Mesothelial cell of epicardium (in vitro differentiated cells): ENCODE measurements at regions not wholly inside any gene's neighbourhood (a gene's known extent, or its start where the extent isn't known, plus 50 kb on each side); places are given as distances from the start of the nearest gene placed in this dataset.

Experiments used
- DNase-seq, 2 experiments: peaks; one replicate each; pipeline ENCODE4 v3.0.0; 2021; ENCODE audit warnings: low spot score in 2 of 2; ENCODE audit not compliant: unreplicated experiment in 2 of 2
- H3K27ac Mint-ChIP-seq: 2 replicates; pipeline ENCODE4 v1.8.0; 2021; ENCODE audit warnings: mixed read lengths
- H3K27me3 Mint-ChIP-seq: 2 replicates; pipeline ENCODE4 v1.8.0; 2021; ENCODE audit warnings: low read depth, mixed read lengths
- H3K36me3 Mint-ChIP-seq: 2 replicates; pipeline ENCODE4 v1.8.0; 2021; ENCODE audit warnings: mixed read lengths
- H3K4me1 Mint-ChIP-seq: 2 replicates; pipeline ENCODE4 v1.8.0; 2021; ENCODE audit warnings: mixed read lengths
- H3K4me3 Mint-ChIP-seq: 2 replicates; pipeline ENCODE4 v1.8.0; 2021; ENCODE audit warnings: mild to moderate bottlenecking, moderate library complexity, mixed read lengths
- H3K9me3 Mint-ChIP-seq: 2 replicates; pipeline ENCODE4 v1.8.0; 2021; ENCODE audit warnings: mixed read lengths
- TF ChIP-seq, protein P1 (sequence below): fragments of 200-600 bp; sonication (generic); IDR thresholded peaks from one replicate; pipeline ENCODE4 v1.5.0; 2021; ENCODE audit warnings: antibody characterized with exemption; ENCODE audit not compliant: unreplicated experiment

DNA sequence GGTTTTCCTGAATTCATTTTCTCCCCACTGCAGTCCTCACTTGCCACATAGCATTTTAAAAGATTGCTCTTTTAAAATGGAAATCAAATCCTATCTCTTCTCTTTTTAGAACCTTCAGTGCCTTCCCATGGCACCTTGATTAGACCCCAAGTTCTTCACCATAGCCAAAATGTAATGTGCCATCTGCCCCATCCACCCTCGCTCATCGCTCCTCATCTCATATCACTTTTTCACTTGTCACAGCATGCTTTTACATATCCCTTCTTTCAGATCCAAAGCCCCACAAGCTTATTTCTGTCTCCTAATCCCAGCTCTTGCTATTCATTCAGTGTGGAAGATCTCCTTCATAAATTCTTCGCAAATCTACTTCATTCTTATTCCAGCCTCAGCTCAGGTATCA is 161.7 kb downstream of the CD47 start:
- TF ChIP-seq, protein P1, sequence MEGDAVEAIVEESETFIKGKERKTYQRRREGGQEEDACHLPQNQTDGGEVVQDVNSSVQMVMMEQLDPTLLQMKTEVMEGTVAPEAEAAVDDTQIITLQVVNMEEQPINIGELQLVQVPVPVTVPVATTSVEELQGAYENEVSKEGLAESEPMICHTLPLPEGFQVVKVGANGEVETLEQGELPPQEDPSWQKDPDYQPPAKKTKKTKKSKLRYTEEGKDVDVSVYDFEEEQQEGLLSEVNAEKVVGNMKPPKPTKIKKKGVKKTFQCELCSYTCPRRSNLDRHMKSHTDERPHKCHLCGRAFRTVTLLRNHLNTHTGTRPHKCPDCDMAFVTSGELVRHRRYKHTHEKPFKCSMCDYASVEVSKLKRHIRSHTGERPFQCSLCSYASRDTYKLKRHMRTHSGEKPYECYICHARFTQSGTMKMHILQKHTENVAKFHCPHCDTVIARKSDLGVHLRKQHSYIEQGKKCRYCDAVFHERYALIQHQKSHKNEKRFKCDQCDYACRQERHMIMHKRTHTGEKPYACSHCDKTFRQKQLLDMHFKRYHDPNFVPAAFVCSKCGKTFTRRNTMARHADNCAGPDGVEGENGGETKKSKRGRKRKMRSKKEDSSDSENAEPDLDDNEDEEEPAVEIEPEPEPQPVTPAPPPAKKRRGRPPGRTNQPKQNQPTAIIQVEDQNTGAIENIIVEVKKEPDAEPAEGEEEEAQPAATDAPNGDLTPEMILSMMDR: no peak
- peaks cover 16% of the 10 kb centered on the region for H3K9me3 Mint-ChIP-seq
- H3K27me3 Mint-ChIP-seq: no peaks in the 10 kb centered on the region
- H3K4me1 Mint-ChIP-seq: peaks cover 15% of the 10 kb centered on the region
- no peak for DNase-seq
- no peak overlapping the region for H3K4me3 Mint-ChIP-seq
- peaks cover 7% of the 10 kb centered on the region for H3K36me3 Mint-ChIP-seq
- H3K27ac Mint-ChIP-seq: no peak overlapping the region

DNA sequence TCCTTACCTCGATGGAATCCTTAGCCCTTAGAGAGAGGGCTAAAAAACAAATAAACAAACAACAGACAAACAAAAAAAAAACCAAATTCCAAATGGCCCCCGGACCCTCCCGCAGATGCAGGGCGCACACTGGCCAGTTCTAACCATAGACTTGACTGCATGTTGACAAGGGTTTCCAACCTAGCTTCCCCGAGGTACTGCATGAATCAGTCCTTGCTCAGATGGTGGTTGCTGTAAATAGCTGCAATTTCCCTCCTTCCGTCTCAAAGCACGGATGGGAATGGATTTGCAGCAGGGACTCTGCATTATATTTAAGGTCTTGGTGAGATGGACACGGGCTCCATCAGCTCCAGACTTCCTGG is 162.8 kb downstream of the CD47 start:
- peaks cover 4% of the 10 kb centered on the region for H3K27me3 Mint-ChIP-seq
- TF ChIP-seq, protein P1: no peak
- H3K4me1 Mint-ChIP-seq: peaks cover 15% of the 10 kb centered on the region
- no peak for DNase-seq
- H3K36me3 Mint-ChIP-seq: peaks cover 3% of the 10 kb centered on the region
- peaks cover 6% of the 10 kb centered on the region for H3K9me3 Mint-ChIP-seq
- H3K4me3 Mint-ChIP-seq: peak overlapping the region; percentile 76
- peak overlapping the region; percentile 41 for H3K27ac Mint-ChIP-seq

DNA sequence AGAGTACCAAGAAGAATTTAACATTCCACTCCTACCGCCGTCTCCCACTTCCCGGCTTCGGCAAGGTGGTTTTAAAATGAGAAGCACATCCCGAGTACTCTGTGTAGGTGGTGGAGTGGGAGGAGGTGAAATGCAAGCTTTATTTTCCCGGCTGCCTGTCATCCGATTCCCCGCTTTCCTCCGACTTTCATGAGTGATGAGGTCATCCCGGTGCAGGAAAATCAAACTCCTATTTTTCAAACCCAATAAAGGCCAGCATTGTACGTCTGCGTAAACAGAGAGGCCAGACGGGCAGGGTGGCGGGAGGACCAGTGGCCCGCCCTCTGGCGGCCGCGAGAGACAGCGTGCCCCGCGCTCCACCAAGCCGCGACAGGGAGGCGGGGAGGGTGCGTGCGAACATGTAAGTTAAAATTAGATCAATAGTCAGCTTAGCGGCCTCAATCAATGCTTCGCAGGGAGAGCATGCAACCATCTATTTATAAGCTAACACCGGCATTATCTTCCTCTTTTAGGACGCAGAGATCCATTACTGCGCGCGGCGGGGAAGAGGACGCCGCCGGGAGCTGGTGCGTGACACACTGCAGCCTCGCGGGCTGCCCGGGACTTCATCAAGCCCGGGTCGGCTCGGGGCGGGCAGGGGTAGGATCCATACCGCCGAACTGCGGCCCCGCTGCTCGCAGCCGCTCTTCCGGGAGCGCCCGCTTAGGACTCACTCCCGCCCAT is 163.3 kb downstream of the CD47 start:
- Mint-ChIP-seq H3K27ac (peak overlapping the region; percentile 61), H3K4me3 (peak overlapping the region; percentile 76), H3K9me3 (peaks cover under 1% of the 10 kb centered on the region), H3K4me1 (peaks cover 15% of the 10 kb centered on the region), H3K27me3 (peaks cover 4% of the 10 kb centered on the region), H3K36me3 (no peaks in the 10 kb centered on the region)
- TF ChIP-seq, protein P1: peak; percentile 91
- DNase-seq: peak; percentile 54 to 83

DNA sequence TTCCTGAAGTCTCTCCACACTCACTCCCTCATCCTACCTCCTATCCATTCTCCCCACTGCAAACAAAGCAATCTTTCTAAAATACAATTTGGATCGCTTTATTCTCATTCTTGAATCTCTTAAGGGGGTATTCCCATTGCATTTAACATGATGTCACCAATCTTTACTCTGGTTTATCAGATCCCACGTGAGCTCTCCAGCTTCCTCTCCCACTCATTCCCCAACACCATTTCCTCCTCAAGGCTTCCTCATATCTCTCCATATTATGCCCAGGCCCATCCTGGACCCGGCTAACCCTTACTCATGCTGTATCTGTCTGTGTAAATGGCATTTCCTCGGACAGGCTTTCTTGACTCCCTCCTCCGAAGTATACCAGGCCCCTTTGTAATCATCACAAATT is 165.0 kb downstream of the CD47 start:
- peaks cover 15% of the 10 kb centered on the region for H3K4me1 Mint-ChIP-seq
- no peak overlapping the region for H3K27ac Mint-ChIP-seq
- no peaks in the 10 kb centered on the region for H3K9me3 Mint-ChIP-seq
- no peak overlapping the region for H3K4me3 Mint-ChIP-seq
- H3K36me3 Mint-ChIP-seq: no peaks in the 10 kb centered on the region
- DNase-seq: no peak
- TF ChIP-seq, protein P1: no peak
- peaks cover 6% of the 10 kb centered on the region for H3K27me3 Mint-ChIP-seq

DNA sequence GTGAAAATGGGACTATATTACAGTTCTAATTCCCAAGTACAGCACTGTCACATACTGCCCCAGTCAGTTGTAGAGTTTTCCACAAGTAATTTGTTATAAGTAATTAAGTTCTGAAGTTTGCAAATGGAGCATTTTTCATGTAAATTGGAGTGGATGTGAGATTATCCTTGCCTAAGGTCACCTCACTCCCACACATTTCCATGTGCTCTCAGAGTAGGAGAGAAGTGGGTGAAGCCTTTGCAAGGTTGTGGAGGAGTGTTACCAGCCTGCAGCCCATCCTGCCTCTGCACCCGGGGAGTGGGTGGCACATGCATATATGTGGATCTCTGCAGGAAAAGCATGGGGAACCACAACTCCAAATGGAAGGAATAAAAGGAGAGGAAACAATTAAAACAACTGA is 169.8 kb downstream of the CD47 start:
- Mint-ChIP-seq H3K36me3 (no peaks in the 10 kb centered on the region), H3K27ac (no peak overlapping the region), H3K9me3 (peaks cover 5% of the 10 kb centered on the region), H3K4me1 (no peaks in the 10 kb centered on the region), H3K27me3 (peaks cover 17% of the 10 kb centered on the region), H3K4me3 (no peak overlapping the region)
- no peak for DNase-seq
- TF ChIP-seq, protein P1: no peak
